HG02970 (cell line): ENCODE measurements at regions not wholly inside any gene's neighbourhood (a gene's known extent, or its start where the extent isn't known, plus 50 kb on each side); places are given as distances from the start of the nearest gene placed in this dataset.

Source experiments
- ATAC-seq: cut with Tn5 transposase; IDR thresholded peaks from one replicate; pipeline ENCODE4 v1.9.1; 2021; ENCODE audit warnings: mild to moderate bottlenecking, moderate library complexity, moderate number of reproducible peaks; ENCODE audit not compliant: unreplicated experiment, low FRiP score

DNA sequence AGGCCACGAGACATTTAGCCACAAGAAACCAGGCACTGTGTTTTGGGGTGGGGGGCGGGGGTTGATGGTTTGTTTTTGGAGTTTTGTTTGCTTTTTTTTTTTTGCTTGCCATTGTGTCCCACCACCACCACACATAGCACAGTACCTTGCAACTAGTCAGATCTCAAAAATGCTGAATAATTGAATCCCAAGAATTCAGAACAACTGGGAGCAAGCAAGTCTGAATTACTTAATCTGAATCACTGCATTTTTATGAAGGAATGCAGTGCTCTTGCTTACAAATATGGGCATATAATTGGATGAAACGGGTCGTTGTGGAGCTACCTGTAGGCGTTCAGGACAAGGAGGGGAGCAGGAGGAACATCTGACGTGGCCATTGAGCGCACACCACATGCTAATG is 151.5 kb upstream of the CDYL start:
- no peak for ATAC-seq

DNA sequence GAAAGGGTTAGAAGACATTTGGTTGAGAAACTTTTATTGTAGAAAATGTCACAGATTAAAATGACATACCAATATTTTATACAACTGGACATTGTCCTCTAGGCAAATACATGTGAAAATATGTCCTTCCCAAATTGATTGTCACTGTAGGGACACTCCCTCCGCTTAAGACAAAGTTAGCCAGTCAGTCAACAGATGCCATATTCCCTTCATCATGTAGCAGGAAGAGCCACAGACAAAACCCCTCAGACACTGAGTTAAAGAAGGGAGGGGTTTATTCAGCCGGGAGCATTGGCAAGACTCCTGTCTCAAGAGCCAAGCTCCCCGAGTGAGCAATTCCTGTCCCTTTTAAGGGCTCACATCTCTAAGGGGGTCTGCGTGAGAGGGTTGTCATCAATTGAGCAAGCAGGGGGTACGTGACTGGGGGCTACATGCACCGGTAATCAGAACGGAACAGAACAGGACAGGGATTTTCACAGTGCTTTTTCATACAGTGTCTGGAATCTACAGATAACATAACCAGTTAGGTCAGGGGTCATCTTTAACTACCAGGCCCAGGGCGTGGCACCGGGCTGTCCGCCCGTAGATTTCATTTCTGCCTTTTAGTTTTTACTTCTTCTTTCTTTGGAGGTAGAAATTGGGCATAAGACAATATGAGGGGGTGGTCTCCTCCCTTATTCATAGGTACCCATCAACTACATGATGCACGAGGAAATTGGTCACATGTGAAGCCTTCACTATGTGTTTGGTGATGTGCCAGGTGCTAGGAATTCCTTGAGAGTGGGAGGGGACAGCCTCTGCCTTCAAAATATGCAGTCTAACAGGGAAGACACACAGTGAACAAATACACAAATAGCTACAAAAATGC is 155.7 kb upstream of the CDYL start:
- no peak for ATAC-seq

DNA sequence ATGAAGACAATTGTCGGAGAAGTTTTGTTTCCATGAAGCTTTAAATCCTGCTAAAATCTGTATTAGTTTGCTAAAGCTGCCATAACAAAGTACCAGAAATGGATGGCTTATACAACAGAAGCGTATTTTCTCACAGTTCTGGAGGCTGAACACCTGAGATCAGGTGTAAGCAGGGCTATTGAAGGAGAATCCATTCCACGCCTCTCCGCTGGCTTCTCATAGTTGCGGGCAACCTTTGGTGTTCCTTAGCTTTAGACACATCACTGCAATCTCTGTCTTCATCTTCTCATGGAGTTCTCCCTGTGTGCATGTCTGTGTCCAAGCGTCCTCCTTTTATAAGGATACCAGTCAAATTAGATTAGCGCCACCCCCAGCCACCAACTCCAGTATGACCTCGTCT is 159.9 kb upstream of the CDYL start:
- no peak for ATAC-seq

- ATAC-seq: no peak
Measured at GRCh38 chr6:4615891-4616290, 160.3 kb upstream of the CDYL start.

DNA sequence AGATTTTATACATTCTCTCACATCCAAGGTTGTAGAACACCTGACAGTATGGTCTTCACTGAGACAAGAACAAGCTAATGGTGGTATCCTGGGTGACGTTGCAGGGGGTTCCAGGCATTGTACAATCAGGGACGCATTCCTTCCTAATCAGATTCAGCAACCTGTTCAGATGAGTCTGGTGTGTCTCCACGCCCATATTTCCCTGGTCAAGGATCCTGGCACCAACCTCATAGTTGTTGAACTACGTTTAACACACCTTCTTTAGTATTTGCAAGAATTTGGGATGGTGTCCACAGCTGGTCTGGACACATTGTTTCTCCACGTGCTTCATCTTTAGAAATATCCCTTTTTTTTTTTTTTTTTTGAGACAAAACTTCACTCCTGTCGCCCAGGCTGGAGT is 161.0 kb upstream of the CDYL start:
- ATAC-seq: no peak

DNA sequence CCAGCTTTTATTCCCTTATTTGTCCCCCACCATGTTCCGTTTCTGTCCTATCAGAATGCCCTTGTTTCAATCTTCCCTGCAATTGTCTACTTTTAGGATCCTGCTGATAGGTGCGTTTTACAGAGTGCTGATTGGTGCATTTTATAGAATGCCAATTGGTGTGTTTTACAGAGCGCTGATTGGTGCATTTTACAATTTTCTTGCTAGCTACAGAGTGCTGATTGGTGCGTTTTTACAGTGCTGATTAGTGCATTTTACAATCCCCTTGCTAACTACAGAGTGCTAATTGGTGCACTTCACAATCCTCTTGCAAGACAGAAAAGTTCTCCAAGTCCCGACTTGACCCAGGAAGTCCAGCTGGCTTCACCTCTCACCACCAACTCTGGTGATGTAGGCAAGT is 161.6 kb upstream of the CDYL start:
- no peak for ATAC-seq

- ATAC-seq: no peak
Measured at GRCh38 chr6:4613795-4614194, 162.4 kb upstream of the CDYL start.

DNA sequence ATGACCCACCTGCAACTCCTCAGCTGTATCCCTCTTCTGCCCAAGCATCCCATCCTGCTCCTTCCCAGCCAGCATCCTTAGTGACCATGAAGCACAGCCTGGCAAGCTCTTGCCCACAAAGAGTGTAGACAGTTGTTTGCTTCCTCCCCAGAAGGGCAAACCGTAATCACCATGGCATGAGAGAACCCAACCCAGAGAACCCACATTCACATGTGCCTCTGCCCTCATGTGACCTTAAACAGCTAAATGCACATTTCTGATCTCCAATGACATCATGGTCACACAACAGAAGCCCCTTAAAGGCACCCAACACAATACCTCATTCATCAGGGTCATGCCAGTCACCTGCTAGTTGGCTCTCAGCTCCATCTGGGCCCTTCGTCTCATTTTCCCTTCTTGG is 162.8 kb upstream of the CDYL start:
- ATAC-seq: no peak

DNA sequence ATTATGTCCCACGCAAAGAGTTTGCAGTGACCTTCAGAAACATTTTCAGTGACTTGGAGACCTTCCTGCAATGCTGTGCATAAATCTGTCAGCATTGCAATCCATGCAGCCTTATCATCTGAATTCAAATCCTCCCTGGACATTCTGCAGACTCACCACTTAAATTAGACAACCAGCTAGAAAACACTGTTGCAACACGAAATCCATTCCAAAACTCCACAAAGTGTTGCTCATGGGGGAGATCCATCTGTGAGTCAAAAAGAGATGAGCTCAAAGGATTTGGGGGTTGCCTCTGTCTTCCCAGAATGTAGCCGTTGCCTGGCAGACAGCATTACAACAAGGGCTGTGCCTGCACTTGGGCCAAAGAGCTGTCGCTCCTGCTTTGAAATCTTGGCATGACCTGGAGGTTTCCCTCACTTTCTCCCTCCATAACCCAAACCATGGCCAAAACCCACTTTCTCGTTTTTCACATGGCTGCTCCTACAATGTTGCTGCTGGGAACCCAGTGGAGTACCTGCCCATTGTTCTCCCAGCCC is 163.5 kb upstream of the CDYL start:
- ATAC-seq: no peak

GRCh38 chr6:4611429-4612129 is 164.6 kb upstream of the CDYL start:
- no peak for ATAC-seq

- ATAC-seq: no peak
Measured at GRCh38 chr6:4610256-4610655, 165.9 kb upstream of the CDYL start.

GRCh38 chr6:4608361-4609115 is 167.7 kb upstream of the CDYL start:
- ATAC-seq: no peak

GRCh38 chr6:4607793-4608192 is 168.4 kb upstream of the CDYL start:
- no peak for ATAC-seq

DNA sequence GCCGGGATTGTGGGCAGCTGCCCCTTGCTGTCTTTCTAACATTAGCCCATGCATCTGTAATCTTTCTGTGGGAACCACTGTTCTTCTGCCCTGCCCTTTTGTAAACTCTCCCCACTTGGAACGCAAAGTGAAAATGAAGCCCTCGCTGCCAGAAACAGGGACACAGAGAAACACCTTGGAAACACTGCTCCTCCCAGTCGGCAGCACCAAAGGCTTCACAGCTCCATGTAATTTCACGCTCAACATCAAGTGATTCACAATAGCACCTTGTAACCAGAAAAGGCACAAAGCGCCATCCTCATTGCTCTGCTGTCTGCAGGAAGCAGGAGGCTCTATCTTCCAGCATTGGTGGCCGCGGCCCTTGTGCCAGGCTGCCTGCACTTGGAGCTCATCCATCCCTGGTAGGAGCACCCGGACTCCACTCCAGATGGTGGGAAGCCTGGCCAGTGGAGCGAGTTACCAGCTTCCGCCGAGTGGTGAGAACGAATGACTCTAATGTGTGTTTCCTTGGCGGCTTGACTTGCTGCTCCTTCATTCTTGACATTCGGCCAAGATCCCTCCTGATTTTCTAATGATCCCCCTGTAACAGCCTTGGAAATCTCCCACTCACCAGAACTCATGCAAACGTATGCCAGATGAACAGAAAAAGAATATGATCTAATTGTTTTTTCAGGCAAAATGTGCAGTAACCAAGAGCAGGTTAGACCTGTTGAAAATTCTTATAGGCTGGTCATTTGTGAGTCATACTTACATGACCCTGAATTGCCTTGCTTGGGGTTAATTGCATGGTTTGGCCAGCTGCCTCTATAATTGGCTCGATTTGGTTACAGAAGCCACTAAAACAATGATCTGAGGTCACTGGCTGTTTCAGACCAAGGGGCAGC is 169.1 kb upstream of the CDYL start:
- no peak for ATAC-seq

GRCh38 chr6:4606016-4606415 is 170.2 kb upstream of the CDYL start:
- ATAC-seq: no peak

DNA sequence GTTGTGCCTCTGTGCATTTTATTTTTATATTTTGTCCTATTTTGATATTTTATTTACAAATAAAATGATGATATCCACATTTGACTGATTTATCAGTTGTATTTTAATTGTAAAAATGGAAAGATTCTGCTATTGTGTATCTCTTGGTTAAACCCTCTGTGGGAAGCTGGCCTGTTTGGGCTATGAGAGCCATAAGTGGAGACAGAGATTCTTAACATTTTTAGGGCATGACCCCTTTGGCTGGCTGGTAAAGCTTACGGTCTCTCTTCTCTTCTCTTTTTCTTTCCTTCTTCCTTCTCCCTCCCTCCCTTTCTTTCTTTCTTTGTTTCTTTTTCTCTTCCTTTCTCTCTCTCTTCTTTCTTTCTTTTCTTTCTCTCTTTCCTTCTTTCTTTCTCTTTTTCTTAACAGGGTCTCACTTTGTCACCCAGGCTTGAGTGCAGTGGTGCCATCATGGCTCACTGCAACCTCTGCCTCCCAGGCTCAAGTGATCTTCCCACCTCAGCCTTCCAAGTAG is 172.3 kb upstream of the CDYL start:
- ATAC-seq: no peak

GRCh38 chr6:4603291-4603690 is 172.9 kb upstream of the CDYL start:
- ATAC-seq: no peak

- no peak for ATAC-seq
Measured at GRCh38 chr6:4599924-4600323, 176.3 kb upstream of the CDYL start.

GRCh38 chr6:4598384-4598995 is 177.7 kb upstream of the CDYL start:
- ATAC-seq: no peak
